BLaER1 treated with 17β-estradiol and CSF1 and Interleukin-3, amounts not matched to agents 10 nM and 100 nM (cell line): ENCODE measurements at regions not wholly inside any gene's neighbourhood (a gene's known extent, or its start where the extent isn't known, plus 50 kb on each side); places are given as distances from the start of the nearest gene placed in this dataset.

ENCODE experiments used
- H3K27ac ChIP-seq, 11 experiments: shearing (Covaris generic); formaldehyde crosslinking; 2 replicates each; pipeline ENCODE4 v1.8.1; 2022
- H3K27me3 ChIP-seq, 11 experiments: shearing (Covaris generic); formaldehyde crosslinking; 2 replicates each; pipeline ENCODE4 v1.8.1; 2022
- H3K36me3 ChIP-seq, 11 experiments: shearing (Covaris generic); formaldehyde crosslinking; 2 replicates each; pipeline ENCODE4 v1.8.1; 2022
- H3K4me1 ChIP-seq, 10 experiments: shearing (Covaris generic); formaldehyde crosslinking; 2 replicates each; pipeline ENCODE4 v1.8.1; 2022
- H3K4me2 ChIP-seq, 11 experiments: shearing (Covaris generic); formaldehyde crosslinking; 2 replicates each; pipeline ENCODE4 v1.8.1; 2022
- H3K4me3 ChIP-seq, 10 experiments: shearing (Covaris generic); formaldehyde crosslinking; 2 replicates each; pipeline ENCODE4 v1.8.1; 2022
- H3K9ac ChIP-seq, 11 experiments: shearing (Covaris generic); formaldehyde crosslinking; 2 replicates each; pipeline ENCODE4 v1.8.1; 2022
- H3K9me3 ChIP-seq, 11 experiments: shearing (Covaris generic); formaldehyde crosslinking; replicated peaks in 1 of 11; 2 replicates each; pipeline ENCODE4 v1.8.1; 2022
- H4K20me1 ChIP-seq, 11 experiments: shearing (Covaris generic); formaldehyde crosslinking; 2 replicates each; pipeline ENCODE4 v1.8.1; 2022
- Cebpa-rat ChIP-seq, 11 experiments: shearing (Covaris generic); IDR thresholded peaks; 2 replicates each; pipeline ENCODE4 v1.8.1; 2022

DNA sequence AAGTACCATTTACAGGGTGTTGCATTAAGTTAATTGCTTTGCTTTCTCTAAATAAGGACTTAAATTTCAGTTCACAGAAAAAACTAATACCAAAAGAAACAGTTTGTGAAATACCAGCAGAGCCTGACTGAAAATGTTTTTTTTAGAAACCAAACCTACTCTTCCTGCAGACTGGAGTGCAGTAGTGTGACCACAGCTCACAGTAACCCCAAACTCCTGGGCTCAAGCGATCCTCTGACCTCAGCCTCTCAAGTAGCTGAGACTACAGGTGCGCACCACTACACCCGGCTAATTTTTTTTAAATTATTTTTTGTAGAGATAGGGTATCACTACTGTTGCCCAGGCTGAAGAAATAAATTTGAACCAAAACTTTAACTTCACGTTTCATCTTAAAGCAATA lies 103.5 kb upstream of the PLEKHA5 start:
- Histone ChIP-seq H3K27ac (no peak overlapping the region), H3K36me3 (no peaks in the 10 kb centered on the region), H3K9me3 (peaks cover 0 to 3% (median 0%) of the 10 kb centered on the region in 11 experiments; a peak in 1 of 22 replicates), H3K4me2 (no peak overlapping the region), H3K4me3 (no peak overlapping the region), H3K4me1 (peaks cover 0 to 7% (median 0%) of the 10 kb centered on the region in 10 experiments; a peak in 4 of 20 replicates), H3K27me3 (no peaks in the 10 kb centered on the region), H3K9ac (no peak overlapping the region), H4K20me1 (no peaks in the 10 kb centered on the region)
- no peak for TF ChIP-seq Cebpa-rat (IDR thresholded peaks at IDR 0.05)

DNA sequence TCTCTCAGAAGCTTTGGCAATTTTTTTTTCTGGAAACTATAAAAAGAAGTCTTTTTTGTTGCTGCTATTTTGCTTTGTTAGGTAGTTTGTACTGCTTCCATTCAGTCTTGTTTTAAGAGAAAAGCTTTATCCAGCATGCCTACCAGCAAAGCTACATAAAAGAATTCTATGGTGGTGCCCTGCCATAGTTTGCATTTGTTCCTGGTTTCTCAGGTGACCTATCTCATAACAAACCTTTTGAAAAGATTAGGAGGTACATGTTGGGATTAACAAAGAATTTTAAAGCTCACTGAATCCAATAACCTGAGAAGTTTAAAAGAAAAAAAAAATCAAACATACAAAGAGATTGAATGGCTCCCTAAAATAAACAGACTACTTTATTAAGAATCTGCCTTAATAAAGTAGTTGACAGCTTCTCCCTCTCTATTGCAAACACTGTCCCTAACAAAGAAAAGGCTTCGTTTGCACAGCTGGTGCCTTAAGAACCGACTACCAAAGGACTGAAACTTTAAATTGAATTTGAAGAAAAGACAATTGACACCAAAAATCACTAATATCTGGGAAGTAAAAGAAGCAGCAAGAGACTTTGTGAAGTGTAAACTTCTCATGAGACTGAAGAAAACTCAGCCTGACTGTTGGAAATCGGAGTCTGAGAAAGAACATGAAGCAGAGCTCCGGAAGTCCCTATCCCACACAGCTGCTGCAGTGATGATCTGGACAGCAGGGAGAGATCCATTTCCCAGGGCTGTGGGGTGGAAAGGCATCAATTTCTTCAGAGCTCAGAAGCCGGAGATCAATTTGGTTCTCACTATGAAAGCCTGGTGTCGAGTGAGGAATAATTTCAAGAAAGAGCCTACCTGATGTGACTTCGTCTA lies 102.7 kb upstream of the PLEKHA5 start:
- no peak overlapping the region for H3K4me3 ChIP-seq
- H3K4me1 ChIP-seq: peaks cover 0 to 7% (median 0%) of the 10 kb centered on the region in 10 experiments; a peak in 4 of 20 replicates
- no peak for TF ChIP-seq Cebpa-rat (IDR thresholded peaks at IDR 0.05)
- H3K9me3 ChIP-seq: peaks cover 3 to 11% (median 5%) of the 10 kb centered on the region in 11 experiments
- no peaks in the 10 kb centered on the region for H4K20me1 ChIP-seq
- H3K4me2 ChIP-seq: no peak overlapping the region
- H3K9ac ChIP-seq: no peak overlapping the region
- H3K27ac ChIP-seq: no peak overlapping the region
- no peaks in the 10 kb centered on the region for H3K27me3 ChIP-seq
- H3K36me3 ChIP-seq: no peaks in the 10 kb centered on the region

DNA sequence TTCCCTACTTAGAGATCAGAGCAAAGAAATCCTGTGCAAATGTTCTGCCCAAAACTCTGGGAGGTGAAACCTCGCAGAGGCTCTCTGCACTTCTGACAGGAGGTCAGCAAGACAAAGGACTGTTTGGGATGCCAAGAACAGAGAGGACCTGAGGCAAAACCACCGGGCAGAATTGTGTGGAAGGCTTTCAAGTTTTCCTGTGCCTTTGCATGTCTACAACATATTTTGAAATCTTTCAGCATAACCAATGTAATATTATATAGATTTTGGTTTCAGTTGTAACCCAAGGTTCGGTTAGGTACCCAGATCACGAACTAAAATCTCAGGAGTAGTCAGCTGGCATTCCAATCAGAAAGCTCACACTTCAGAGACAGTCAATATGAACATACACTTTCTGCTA lies 99.4 kb upstream of the PLEKHA5 start:
- peaks cover 26 to 36% (median 31%) of the 10 kb centered on the region in 11 experiments for H3K9me3 ChIP-seq
- H3K4me3 ChIP-seq: no peak overlapping the region
- no peaks in the 10 kb centered on the region; a peak in 1 of 22 replicates for H3K36me3 ChIP-seq
- peaks cover 0 to 7% (median 0%) of the 10 kb centered on the region in 10 experiments; a peak in 3 of 20 replicates for H3K4me1 ChIP-seq
- H3K9ac ChIP-seq: no peak overlapping the region
- H3K27ac ChIP-seq: no peak overlapping the region
- no peaks in the 10 kb centered on the region for H3K27me3 ChIP-seq
- no peak overlapping the region for H3K4me2 ChIP-seq
- no peaks in the 10 kb centered on the region for H4K20me1 ChIP-seq
- TF ChIP-seq Cebpa-rat (IDR thresholded peaks at IDR 0.05): no peak

DNA sequence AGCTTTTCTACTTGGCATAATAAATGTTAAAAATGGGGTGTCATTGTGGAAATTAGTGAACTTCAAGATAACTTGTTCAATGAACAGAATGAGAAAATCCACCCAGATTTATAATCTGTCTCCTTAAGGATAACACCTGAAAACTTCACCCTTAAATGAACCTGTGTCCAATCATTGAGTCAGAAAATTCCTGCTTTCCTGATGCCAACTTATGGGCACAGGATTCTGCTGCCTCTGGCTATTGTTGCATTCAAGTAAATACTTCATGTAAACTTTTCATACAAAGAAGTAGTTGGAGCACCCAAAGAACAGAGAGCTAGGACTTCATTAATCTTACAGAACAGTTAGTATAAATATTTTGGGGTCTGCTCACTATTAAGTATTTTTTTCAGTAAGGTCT lies 98.9 kb upstream of the PLEKHA5 start:
- no peaks in the 10 kb centered on the region for H4K20me1 ChIP-seq
- H3K4me3 ChIP-seq: no peak overlapping the region
- no peaks in the 10 kb centered on the region; a peak in 1 of 22 replicates for H3K36me3 ChIP-seq
- peaks cover 0 to 6% (median 0%) of the 10 kb centered on the region in 10 experiments; a peak in 3 of 20 replicates for H3K4me1 ChIP-seq
- no peaks in the 10 kb centered on the region for H3K27me3 ChIP-seq
- H3K27ac ChIP-seq: no peak overlapping the region
- H3K9ac ChIP-seq: no peak overlapping the region
- no peak for TF ChIP-seq Cebpa-rat (IDR thresholded peaks at IDR 0.05)
- no peak overlapping the region for H3K4me2 ChIP-seq
- H3K9me3 ChIP-seq: peaks cover 26 to 36% (median 31%) of the 10 kb centered on the region in 11 experiments

DNA sequence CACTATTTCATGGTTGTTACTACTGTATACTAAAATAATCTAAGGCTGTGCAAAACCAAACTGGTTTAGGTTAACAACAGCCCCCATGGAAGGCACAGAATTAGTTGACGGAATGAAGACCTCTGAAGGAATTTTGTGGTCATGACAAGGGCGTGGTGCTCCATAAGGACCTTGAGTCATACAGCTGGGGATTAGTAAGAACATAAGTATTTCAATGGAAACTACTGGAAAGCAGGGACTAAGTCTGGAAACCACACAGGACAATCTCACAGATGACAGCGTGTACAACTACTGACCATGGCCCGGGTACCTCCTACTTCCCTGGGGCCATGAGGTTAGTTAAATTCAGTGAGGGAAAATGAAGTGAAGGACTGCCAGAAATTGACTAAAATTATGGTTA lies 98.5 kb upstream of the PLEKHA5 start:
- H4K20me1 ChIP-seq: no peaks in the 10 kb centered on the region
- H3K9ac ChIP-seq: no peak overlapping the region
- H3K4me1 ChIP-seq: peaks cover 0 to 2% (median 0%) of the 10 kb centered on the region in 10 experiments; a peak in 2 of 20 replicates
- H3K27me3 ChIP-seq: no peaks in the 10 kb centered on the region
- peaks cover 26 to 36% (median 31%) of the 10 kb centered on the region in 11 experiments for H3K9me3 ChIP-seq
- no peaks in the 10 kb centered on the region; a peak in 1 of 22 replicates for H3K36me3 ChIP-seq
- no peak overlapping the region for H3K4me2 ChIP-seq
- no peak for TF ChIP-seq Cebpa-rat (IDR thresholded peaks at IDR 0.05)
- H3K27ac ChIP-seq: no peak overlapping the region
- no peak overlapping the region for H3K4me3 ChIP-seq

DNA sequence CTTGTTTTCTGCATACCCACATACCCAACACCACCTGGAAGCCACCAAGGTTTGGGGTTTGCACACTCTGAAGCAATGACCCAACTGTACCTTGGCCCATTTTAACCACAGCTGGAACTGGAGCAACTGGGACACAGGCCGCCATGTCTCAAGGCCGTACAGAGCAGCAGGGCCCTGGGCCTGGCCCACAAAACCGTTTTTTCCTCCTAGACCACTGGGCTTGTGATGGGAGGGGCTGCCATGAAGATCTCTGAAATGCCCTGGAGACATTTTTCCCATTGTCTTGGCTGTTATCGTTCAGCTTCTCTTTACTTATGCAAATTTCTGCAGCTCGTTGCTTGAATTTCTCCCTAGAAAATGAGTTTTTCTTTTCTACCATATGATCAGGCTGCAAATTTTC lies 96.7 kb upstream of the PLEKHA5 start:
- no peaks in the 10 kb centered on the region for H4K20me1 ChIP-seq
- H3K4me3 ChIP-seq: no peak overlapping the region

DNA sequence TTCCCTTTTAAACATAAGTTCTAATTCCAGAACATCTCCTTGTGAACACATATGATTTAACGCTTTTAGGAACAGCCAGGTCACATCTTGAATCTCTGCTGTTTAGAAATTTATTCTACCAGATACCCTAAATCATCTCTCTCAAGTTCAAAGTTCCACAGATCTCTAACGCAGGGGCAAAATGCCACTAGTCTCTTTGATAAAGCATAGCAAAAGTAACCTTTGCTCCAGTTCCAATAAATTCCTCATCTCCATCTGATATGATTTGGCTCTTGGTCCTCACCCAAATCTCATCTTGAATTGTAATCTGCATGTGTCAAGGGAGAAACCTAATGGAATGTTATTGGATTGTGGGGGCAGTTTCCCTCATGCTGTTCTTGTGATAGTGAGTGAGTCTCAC lies 96.3 kb upstream of the PLEKHA5 start:
- no peaks in the 10 kb centered on the region for H3K4me1 ChIP-seq
- H3K9me3 ChIP-seq: peaks cover 26 to 36% (median 31%) of the 10 kb centered on the region in 11 experiments
- H3K27me3 ChIP-seq: no peaks in the 10 kb centered on the region
- TF ChIP-seq Cebpa-rat (IDR thresholded peaks at IDR 0.05): no peak
- no peak overlapping the region for H3K9ac ChIP-seq
- H3K4me2 ChIP-seq: no peak overlapping the region
- H3K27ac ChIP-seq: no peak overlapping the region
- H4K20me1 ChIP-seq: no peaks in the 10 kb centered on the region
- H3K36me3 ChIP-seq: no peaks in the 10 kb centered on the region; a peak in 1 of 22 replicates
- H3K4me3 ChIP-seq: no peak overlapping the region

More for the DNA sequence above, 96.7 kb upstream of the PLEKHA5 start:
- no peaks in the 10 kb centered on the region; a peak in 1 of 22 replicates for H3K36me3 ChIP-seq
- no peaks in the 10 kb centered on the region for H3K27me3 ChIP-seq
- H3K9ac ChIP-seq: no peak overlapping the region
- no peak overlapping the region for H3K4me2 ChIP-seq
- no peak for TF ChIP-seq Cebpa-rat (IDR thresholded peaks at IDR 0.05)
- peaks cover 26 to 36% (median 31%) of the 10 kb centered on the region in 11 experiments for H3K9me3 ChIP-seq
- H3K4me1 ChIP-seq: no peaks in the 10 kb centered on the region
- no peak overlapping the region for H3K27ac ChIP-seq

DNA sequence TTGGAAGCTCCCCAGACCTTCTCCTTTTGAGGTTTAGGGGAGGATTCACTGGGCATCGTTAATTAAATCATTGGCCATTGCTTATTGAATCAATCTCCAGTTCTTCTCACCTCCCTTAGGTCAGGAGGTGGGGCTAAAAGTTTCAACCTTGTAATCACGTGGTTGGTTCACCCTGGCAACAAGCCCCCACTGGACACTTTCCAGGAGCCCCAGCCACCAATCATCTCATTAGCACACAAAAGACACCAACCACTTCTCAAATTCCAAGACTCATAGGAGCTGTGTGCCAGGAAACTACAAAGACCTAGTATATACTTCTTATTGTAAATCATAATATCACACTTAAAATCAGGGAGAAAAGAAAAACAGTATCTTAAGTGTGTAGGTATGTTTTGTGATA lies 94.6 kb upstream of the PLEKHA5 start:
- Histone ChIP-seq H3K27me3 (no peaks in the 10 kb centered on the region), H3K9ac (no peak overlapping the region)
- no peak for TF ChIP-seq Cebpa-rat (IDR thresholded peaks at IDR 0.05)

DNA sequence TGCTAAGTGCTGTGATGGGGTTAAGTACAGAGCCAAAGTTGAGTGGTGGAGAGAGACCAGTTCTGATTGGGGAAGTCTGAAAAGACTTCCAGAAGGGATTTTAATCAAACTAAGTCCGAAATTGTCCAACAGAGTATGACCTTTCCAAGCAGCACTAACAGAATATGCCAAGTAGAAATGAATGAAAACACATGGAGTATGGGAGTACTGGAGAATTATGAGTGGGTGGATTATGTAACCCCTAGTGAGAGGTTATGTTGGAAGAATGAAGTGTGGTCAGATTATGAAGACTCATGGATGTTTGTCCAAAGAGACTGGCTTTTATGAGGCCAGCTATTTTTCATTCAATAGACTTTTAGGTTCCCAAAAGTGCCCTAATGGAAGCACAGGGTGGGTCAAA lies 94.0 kb upstream of the PLEKHA5 start:
- no peak for TF ChIP-seq Cebpa-rat (IDR thresholded peaks at IDR 0.05)
- H3K9ac ChIP-seq: no peak overlapping the region
- H4K20me1 ChIP-seq: no peaks in the 10 kb centered on the region
- no peak overlapping the region for H3K27ac ChIP-seq
- no peak overlapping the region for H3K4me2 ChIP-seq
- no peaks in the 10 kb centered on the region; a peak in 1 of 22 replicates for H3K36me3 ChIP-seq
- no peaks in the 10 kb centered on the region for H3K27me3 ChIP-seq
- no peaks in the 10 kb centered on the region for H3K4me1 ChIP-seq
- H3K9me3 ChIP-seq: peaks cover 26 to 36% (median 31%) of the 10 kb centered on the region in 11 experiments
- H3K4me3 ChIP-seq: no peak overlapping the region

More for the DNA sequence above, 94.6 kb upstream of the PLEKHA5 start:
- H3K4me2 ChIP-seq: no peak overlapping the region
- no peak overlapping the region for H3K4me3 ChIP-seq
- peaks cover 26 to 36% (median 31%) of the 10 kb centered on the region in 11 experiments for H3K9me3 ChIP-seq
- no peaks in the 10 kb centered on the region; a peak in 1 of 22 replicates for H3K36me3 ChIP-seq
- no peak overlapping the region for H3K27ac ChIP-seq
- H3K4me1 ChIP-seq: no peaks in the 10 kb centered on the region
- H4K20me1 ChIP-seq: no peaks in the 10 kb centered on the region
